ENCODE measurements at regions not wholly inside any gene's neighbourhood (a gene's known extent, or its start where the extent isn't known, plus 50 kb on each side); places are given as distances from the start of the nearest gene placed in this dataset.

GRCh38 chr3:34973586-34973985 lies 665.7 kb upstream of the ARPP21 start:
- Histone ChIP-seq H3K4me3 (replicated peaks; ENCODE audit: insufficient read depth, low read length) (no peak overlapping the region), H3K27me3 (ENCODE audit: insufficient read depth, poor library complexity, severe bottlenecking) (no peaks in the 10 kb centered on the region), H3K27ac (replicated peaks) (no peak overlapping the region)
- DNase-seq (ENCODE audit: low read depth in 1 of 2, low spot score in 1 of 2) = no peak
- TF ChIP-seq REST (IDR thresholded peaks at IDR 0.05; ENCODE audit: insufficient replicate concordance, low read depth) = no peak
- no peak for TF ChIP-seq POLR2AphosphoS5 (IDR thresholded peaks at IDR 0.05; ENCODE audit: low read depth)
- no peak for TF ChIP-seq GABPA (IDR thresholded peaks at IDR 0.05; ENCODE audit: low read depth)
- TF ChIP-seq SPI1 (IDR thresholded peaks at IDR 0.05; ENCODE audit: borderline replicate concordance, low read depth) = no peak
- no peak for TF ChIP-seq CTCF (IDR thresholded peaks at IDR 0.05; ENCODE audit: insufficient read depth, low read length)

- TF ChIP-seq GABPA (IDR thresholded peaks at IDR 0.05; ENCODE audit: low read depth) (no peak), CTCF (IDR thresholded peaks at IDR 0.05; ENCODE audit: insufficient read depth, low read length) (no peak), SPI1 (IDR thresholded peaks at IDR 0.05; ENCODE audit: borderline replicate concordance, low read depth) (no peak), REST (IDR thresholded peaks at IDR 0.05; ENCODE audit: insufficient replicate concordance, low read depth) (no peak), POLR2AphosphoS5 (IDR thresholded peaks at IDR 0.05; ENCODE audit: low read depth) (no peak)
- Histone ChIP-seq H3K27ac (replicated peaks) (no peak overlapping the region), H3K27me3 (ENCODE audit: insufficient read depth, poor library complexity, severe bottlenecking) (no peaks in the 10 kb centered on the region), H3K4me3 (replicated peaks; ENCODE audit: insufficient read depth, low read length) (no peak overlapping the region)
- no peak for DNase-seq (ENCODE audit: low read depth in 1 of 2, low spot score in 1 of 2)
Measured at GRCh38 chr3:34983631-34984030, 655.7 kb upstream of the ARPP21 start.

GRCh38 chr3:34988296-34988695 lies 651.0 kb upstream of the ARPP21 start:
- TF ChIP-seq CTCF (IDR thresholded peaks at IDR 0.05; ENCODE audit: insufficient read depth, low read length) (no peak), GABPA (IDR thresholded peaks at IDR 0.05; ENCODE audit: low read depth) (no peak), POLR2AphosphoS5 (IDR thresholded peaks at IDR 0.05; ENCODE audit: low read depth) (no peak), SPI1 (IDR thresholded peaks at IDR 0.05; ENCODE audit: borderline replicate concordance, low read depth) (no peak), REST (IDR thresholded peaks at IDR 0.05; ENCODE audit: insufficient replicate concordance, low read depth) (no peak)
- DNase-seq (ENCODE audit: low read depth in 1 of 2, low spot score in 1 of 2) = no peak
- Histone ChIP-seq H3K27me3 (ENCODE audit: insufficient read depth, poor library complexity, severe bottlenecking) (no peaks in the 10 kb centered on the region), H3K27ac (replicated peaks) (no peak overlapping the region), H3K4me3 (replicated peaks; ENCODE audit: insufficient read depth, low read length) (no peak overlapping the region)

All from HL-60 (cell line).